ENCODE measurements at regions not wholly inside any gene's neighbourhood (a gene's known extent, or its start where the extent isn't known, plus 50 kb on each side); places are given as distances from the start of the nearest gene placed in this dataset.
"Not testable (repeated sequence)": the region's sequence is repeated elsewhere in the genome, so short reads cannot be mapped to it uniquely, and the experiment has no call there.

- Histone ChIP-seq H3K36me3 (ENCODE audit: control insufficient read depth, insufficient read depth, low read length) (no peaks in the 10 kb centered on the region), H3K4me1 (ENCODE audit: control insufficient read depth, insufficient read depth, low read length) (no peaks in the 10 kb centered on the region), H3K27me3 (ENCODE audit: control insufficient read depth, insufficient read depth, low read length) (no peaks in the 10 kb centered on the region), H3K9ac (ENCODE audit: low read length) (no peak overlapping the region), H3K4me3 (ENCODE audit: low read length) (no peak overlapping the region), H3K9me3 (ENCODE audit: control insufficient read depth, low read length) (no peaks in the 10 kb centered on the region)
These were observed 121.4 kb upstream of the ZBTB40 start for GRCh38 chr1:22330092-22330759.

- Histone ChIP-seq H3K27me3 (ENCODE audit: control insufficient read depth, insufficient read depth, low read length) (no peaks in the 10 kb centered on the region), H3K9me3 (ENCODE audit: control insufficient read depth, low read length) (no peaks in the 10 kb centered on the region), H3K9ac (ENCODE audit: low read length) (no peak overlapping the region), H3K36me3 (ENCODE audit: control insufficient read depth, insufficient read depth, low read length) (no peaks in the 10 kb centered on the region), H3K4me1 (ENCODE audit: control insufficient read depth, insufficient read depth, low read length) (no peaks in the 10 kb centered on the region), H3K4me3 (ENCODE audit: low read length) (no peak overlapping the region)
These were observed 120.9 kb upstream of the ZBTB40 start for GRCh38 chr1:22330760-22331119.

GRCh38 chr1:22331618-22332423 lies 119.8 kb upstream of the ZBTB40 start:
- no peaks in the 10 kb centered on the region for H3K4me1 ChIP-seq (ENCODE audit: control insufficient read depth, insufficient read depth, low read length)
- H3K9ac ChIP-seq (ENCODE audit: low read length) = no peak overlapping the region
- no peaks in the 10 kb centered on the region for H3K27me3 ChIP-seq (ENCODE audit: control insufficient read depth, insufficient read depth, low read length)
- H3K4me3 ChIP-seq (ENCODE audit: low read length) = no peak overlapping the region
- no peaks in the 10 kb centered on the region for H3K36me3 ChIP-seq (ENCODE audit: control insufficient read depth, insufficient read depth, low read length)
- H3K9me3 ChIP-seq (ENCODE audit: control insufficient read depth, low read length) = no peaks in the 10 kb centered on the region

- Histone ChIP-seq H3K27me3 (ENCODE audit: control insufficient read depth, insufficient read depth, low read length) (no peaks in the 10 kb centered on the region), H3K36me3 (ENCODE audit: control insufficient read depth, insufficient read depth, low read length) (no peaks in the 10 kb centered on the region), H3K4me1 (ENCODE audit: control insufficient read depth, insufficient read depth, low read length) (no peaks in the 10 kb centered on the region)
These were observed 119.3 kb upstream of the ZBTB40 start for GRCh38 chr1:22332424-22332717.

GRCh38 chr1:22332795-22333499 lies 118.7 kb upstream of the ZBTB40 start:
- H3K4me3 ChIP-seq (ENCODE audit: low read length) = no peak overlapping the region
- no peaks in the 10 kb centered on the region for H3K9me3 ChIP-seq (ENCODE audit: control insufficient read depth, low read length)
- no peaks in the 10 kb centered on the region for H3K27me3 ChIP-seq (ENCODE audit: control insufficient read depth, insufficient read depth, low read length)
- no peak overlapping the region for H3K9ac ChIP-seq (ENCODE audit: low read length)
- no peaks in the 10 kb centered on the region for H3K36me3 ChIP-seq (ENCODE audit: control insufficient read depth, insufficient read depth, low read length)
- H3K4me1 ChIP-seq (ENCODE audit: control insufficient read depth, insufficient read depth, low read length) = no peaks in the 10 kb centered on the region

More at GRCh38 chr1:22332424-22332717, 119.3 kb upstream of the ZBTB40 start:
- no peak overlapping the region for H3K4me3 ChIP-seq (ENCODE audit: low read length)
- H3K9me3 ChIP-seq (ENCODE audit: control insufficient read depth, low read length) = no peaks in the 10 kb centered on the region
- H3K9ac ChIP-seq (ENCODE audit: low read length) = no peak overlapping the region

- Histone ChIP-seq H3K27me3 (ENCODE audit: control insufficient read depth, insufficient read depth, low read length) (peaks cover 5% of the 10 kb centered on the region), H3K4me1 (ENCODE audit: control insufficient read depth, insufficient read depth, low read length) (no peaks in the 10 kb centered on the region), H3K9me3 (ENCODE audit: control insufficient read depth, low read length) (no peaks in the 10 kb centered on the region), H3K9ac (ENCODE audit: low read length) (no peak overlapping the region), H3K4me3 (ENCODE audit: low read length) (no peak overlapping the region), H3K36me3 (ENCODE audit: control insufficient read depth, insufficient read depth, low read length) (no peaks in the 10 kb centered on the region)
These were observed 118.0 kb upstream of the ZBTB40 start for GRCh38 chr1:22333516-22334121.

- peaks cover 7% of the 10 kb centered on the region for H3K27me3 ChIP-seq (ENCODE audit: control insufficient read depth, insufficient read depth, low read length)
- H3K4me3 ChIP-seq (ENCODE audit: low read length) = no peak overlapping the region
- no peak overlapping the region for H3K9ac ChIP-seq (ENCODE audit: low read length)
- no peaks in the 10 kb centered on the region for H3K36me3 ChIP-seq (ENCODE audit: control insufficient read depth, insufficient read depth, low read length)
- no peaks in the 10 kb centered on the region for H3K9me3 ChIP-seq (ENCODE audit: control insufficient read depth, low read length)
- H3K4me1 ChIP-seq (ENCODE audit: control insufficient read depth, insufficient read depth, low read length) = no peaks in the 10 kb centered on the region
These were observed 116.6 kb upstream of the ZBTB40 start for GRCh38 chr1:22334860-22335550.

GRCh38 chr1:22336274-22336673 lies 115.4 kb upstream of the ZBTB40 start:
- H3K4me3 ChIP-seq (ENCODE audit: low read length); H3K36me3 ChIP-seq (ENCODE audit: control insufficient read depth, insufficient read depth, low read length); H3K9me3 ChIP-seq (ENCODE audit: control insufficient read depth, low read length); H3K9ac ChIP-seq (ENCODE audit: low read length); H3K4me1 ChIP-seq (ENCODE audit: control insufficient read depth, insufficient read depth, low read length); H3K27me3 ChIP-seq (ENCODE audit: control insufficient read depth, insufficient read depth, low read length): not testable (repeated sequence)

- H3K27me3 ChIP-seq (ENCODE audit: control insufficient read depth, insufficient read depth, low read length) = peaks cover 14% of the 10 kb centered on the region
- H3K9ac ChIP-seq (ENCODE audit: low read length); H3K4me3 ChIP-seq (ENCODE audit: low read length); H3K9me3 ChIP-seq (ENCODE audit: control insufficient read depth, low read length); H3K4me1 ChIP-seq (ENCODE audit: control insufficient read depth, insufficient read depth, low read length); H3K36me3 ChIP-seq (ENCODE audit: control insufficient read depth, insufficient read depth, low read length): not testable (repeated sequence)
These were observed 114.7 kb upstream of the ZBTB40 start for GRCh38 chr1:22336696-22337545.

GRCh38 chr1:22338071-22338765 lies 113.4 kb upstream of the ZBTB40 start:
- no peak overlapping the region for H3K4me3 ChIP-seq (ENCODE audit: low read length)
- no peaks in the 10 kb centered on the region for H3K9me3 ChIP-seq (ENCODE audit: control insufficient read depth, low read length)
- peaks cover 26% of the 10 kb centered on the region for H3K27me3 ChIP-seq (ENCODE audit: control insufficient read depth, insufficient read depth, low read length)
- H3K36me3 ChIP-seq (ENCODE audit: control insufficient read depth, insufficient read depth, low read length) = no peaks in the 10 kb centered on the region
- H3K4me1 ChIP-seq (ENCODE audit: control insufficient read depth, insufficient read depth, low read length) = peaks cover 8% of the 10 kb centered on the region
- no peak overlapping the region for H3K9ac ChIP-seq (ENCODE audit: low read length)

- Histone ChIP-seq H3K36me3 (ENCODE audit: control insufficient read depth, insufficient read depth, low read length) (no peaks in the 10 kb centered on the region), H3K4me3 (ENCODE audit: low read length) (no peak overlapping the region), H3K9me3 (ENCODE audit: control insufficient read depth, low read length) (no peaks in the 10 kb centered on the region), H3K4me1 (ENCODE audit: control insufficient read depth, insufficient read depth, low read length) (peaks cover 8% of the 10 kb centered on the region), H3K9ac (ENCODE audit: low read length) (no peak overlapping the region), H3K27me3 (ENCODE audit: control insufficient read depth, insufficient read depth, low read length) (peaks cover 29% of the 10 kb centered on the region)
These were observed 112.4 kb upstream of the ZBTB40 start for GRCh38 chr1:22339237-22339636.
